Activated gamma-delta T cell treated with Interleukin-2 at 50 U/mL for 16 hours (primary cell): ENCODE measurements at regions not wholly inside any gene's neighbourhood (a gene's known extent, or its start where the extent isn't known, plus 50 kb on each side); places are given as distances from the start of the nearest gene placed in this dataset.

Experiments used
- DNase-seq: peaks from one replicate; pipeline ENCODE4 v3.0.0-alpha.2; 2020

GRCh38 chr12:24121911-24122310, 172.4 kb upstream of the SOX5 start:
- DNase-seq = no peak

- no peak for DNase-seq
These were observed 169.2 kb upstream of the SOX5 start for GRCh38 chr12:24118668-24119067.

DNA sequence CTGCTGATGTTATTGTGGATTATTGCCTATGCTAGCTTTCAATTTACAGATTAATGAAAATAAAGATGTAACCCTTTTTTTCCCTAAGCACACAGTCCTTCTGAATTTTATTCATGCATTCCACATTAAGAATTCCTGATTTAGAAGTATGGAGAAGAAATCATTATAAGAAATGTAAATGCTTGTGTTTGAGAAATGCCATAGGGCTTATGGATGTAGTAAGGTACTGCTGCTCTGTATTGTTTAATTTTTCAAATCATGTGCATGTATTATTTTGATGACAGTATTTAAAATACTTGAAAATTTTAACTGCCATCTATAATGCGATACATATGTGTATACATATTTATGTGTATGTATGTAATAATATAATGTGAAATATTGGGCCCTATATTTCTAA, 167.1 kb upstream of the SOX5 start:
- no peak for DNase-seq

- DNase-seq = no peak
These were observed 164.2 kb upstream of the SOX5 start for GRCh38 chr12:24113701-24114100.

DNA sequence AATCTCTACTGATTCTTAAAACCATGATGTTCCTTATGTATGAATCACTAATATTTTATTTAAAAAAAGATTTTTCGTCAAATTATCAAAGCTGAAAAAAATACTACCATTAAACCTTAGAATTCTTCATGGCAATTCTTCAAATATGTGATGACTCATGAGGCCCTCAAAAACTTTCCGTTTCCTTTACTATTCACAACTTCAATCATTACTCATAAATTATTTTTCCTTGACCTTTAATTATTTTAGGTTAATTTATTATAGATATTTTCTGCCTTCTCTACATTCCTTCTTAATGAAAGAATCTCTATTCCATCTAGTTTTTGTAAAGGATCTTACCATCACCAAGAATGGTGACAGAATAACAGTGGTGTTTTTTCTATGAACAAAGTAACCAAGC, 162.1 kb upstream of the SOX5 start:
- no peak for DNase-seq

- DNase-seq = no peak
These were observed 161.6 kb upstream of the SOX5 start for GRCh38 chr12:24111086-24111485.

DNA sequence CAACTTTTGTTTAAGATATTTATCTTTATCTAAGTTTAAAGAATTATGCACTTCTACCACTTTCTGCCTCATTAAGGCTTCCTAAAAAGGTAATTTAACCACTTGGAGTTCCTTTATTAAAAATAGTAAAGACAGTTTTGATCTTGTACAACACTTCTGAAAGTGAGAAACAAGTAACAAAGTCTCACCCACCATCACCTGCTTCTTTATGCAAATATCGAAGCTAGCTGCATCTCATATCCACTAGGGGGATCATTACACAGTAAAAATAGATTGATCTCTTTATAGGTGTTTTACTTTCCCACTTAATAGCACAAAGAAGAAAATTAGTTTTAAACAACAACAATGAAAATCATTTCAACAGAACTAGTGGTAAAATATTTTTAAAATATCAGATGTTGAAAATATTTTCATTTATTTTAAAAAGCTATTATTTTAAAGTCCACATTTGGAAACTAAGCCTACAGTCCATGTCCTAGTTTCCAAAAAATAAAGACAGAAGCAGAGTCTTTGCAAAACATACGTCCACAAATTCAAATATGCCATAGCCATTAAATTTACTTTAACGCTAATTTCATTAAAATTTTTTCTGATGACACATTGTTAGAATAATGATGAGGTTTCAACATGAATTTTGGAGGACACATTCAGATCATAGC, 160.0 kb upstream of the SOX5 start:
- no peak for DNase-seq

- no peak for DNase-seq
These were observed 153.2 kb upstream of the SOX5 start for GRCh38 chr12:24102676-24103075.

DNA sequence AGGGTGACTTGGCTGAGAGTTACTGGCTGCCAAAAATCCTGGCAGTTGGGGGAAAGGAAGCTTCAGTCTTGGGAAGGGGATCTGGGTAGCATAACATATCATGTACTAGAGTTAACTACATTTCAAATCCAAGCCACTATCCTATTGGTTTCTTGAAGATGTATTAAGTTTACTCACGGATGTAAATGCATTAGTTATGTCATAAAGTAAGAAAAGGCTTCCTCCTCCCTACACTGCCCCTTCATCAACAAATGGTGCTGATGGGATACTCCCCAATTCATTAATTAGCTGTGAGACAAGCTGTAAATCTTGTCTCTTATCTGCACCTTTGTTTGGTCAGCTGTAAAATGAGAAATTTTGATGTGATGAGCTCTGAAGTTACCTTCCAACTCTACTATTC, 150.1 kb upstream of the SOX5 start:
- no peak for DNase-seq

- DNase-seq = no peak
These were observed 145.8 kb upstream of the SOX5 start for GRCh38 chr12:24095245-24095644.

DNA sequence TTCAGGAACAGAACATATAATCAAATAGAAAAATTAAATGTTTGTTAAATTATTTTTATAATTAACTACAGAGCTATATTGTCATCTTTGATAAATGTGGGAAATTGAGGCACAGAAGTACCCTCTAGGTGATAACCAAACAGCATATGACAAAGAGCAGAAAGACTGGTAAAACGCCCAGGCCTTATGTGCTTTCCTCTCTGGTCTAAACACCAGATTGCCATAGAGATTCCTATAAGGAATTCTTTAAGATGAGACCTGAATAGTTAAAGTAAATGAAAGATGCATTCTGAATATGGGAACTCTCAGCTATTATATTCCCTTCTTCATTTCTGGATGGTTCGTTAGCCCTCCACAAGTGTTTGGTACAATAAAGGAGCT, 140.0 kb upstream of the SOX5 start:
- DNase-seq = no peak

DNA sequence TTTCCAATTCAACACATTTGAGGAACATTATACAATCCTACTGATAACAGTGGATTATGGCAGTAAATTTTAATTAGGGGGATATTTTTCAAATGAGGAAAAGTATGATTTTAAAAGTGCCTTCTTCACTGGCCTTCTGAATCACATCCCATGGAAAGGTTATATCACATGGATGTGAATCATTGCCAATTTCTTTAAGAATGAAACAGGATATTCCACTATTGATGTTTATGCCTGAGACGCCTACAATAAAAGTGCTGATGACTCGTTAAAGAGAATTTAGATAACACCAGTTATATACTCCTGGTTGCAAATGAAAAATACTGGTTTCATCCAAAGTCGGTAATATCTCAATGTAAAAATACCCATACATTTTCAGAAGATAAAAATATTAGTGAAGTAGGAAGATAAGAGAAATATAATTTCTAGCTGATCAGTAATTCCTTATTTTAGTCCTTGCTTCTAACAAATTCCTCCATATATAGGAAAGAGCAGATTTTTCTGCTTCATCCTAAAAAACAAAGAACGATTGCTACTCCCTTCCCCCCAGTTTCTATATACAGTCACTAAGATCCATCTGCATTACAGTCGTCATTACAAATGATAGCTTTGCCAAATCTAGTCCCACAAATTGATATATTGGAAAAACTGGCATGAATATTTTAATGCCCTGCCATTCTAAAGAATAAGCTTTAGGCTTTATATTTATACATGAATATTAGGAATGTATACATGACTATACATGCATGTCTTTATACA, 139.5 kb upstream of the SOX5 start:
- DNase-seq = no peak

- DNase-seq = no peak
These were observed 137.8 kb upstream of the SOX5 start for GRCh38 chr12:24087294-24087693.

DNA sequence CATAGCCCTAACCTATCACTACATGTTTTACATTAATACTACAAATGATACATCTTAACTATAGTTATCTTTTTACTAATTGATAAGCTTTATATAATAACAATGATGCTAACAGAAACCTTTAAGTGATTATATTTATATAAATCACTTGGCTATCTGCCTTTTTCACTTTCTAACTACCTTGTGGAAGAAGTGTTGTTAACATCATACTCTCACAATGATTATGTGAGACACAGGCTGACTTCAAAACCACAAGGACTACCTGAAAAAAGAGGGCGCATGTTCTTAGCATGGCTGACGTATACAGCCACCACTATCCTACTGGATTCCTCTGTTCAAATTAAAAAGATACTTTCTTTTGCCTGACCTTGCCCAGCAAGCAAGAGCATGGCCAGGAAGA, 135.3 kb upstream of the SOX5 start:
- no peak for DNase-seq

DNA sequence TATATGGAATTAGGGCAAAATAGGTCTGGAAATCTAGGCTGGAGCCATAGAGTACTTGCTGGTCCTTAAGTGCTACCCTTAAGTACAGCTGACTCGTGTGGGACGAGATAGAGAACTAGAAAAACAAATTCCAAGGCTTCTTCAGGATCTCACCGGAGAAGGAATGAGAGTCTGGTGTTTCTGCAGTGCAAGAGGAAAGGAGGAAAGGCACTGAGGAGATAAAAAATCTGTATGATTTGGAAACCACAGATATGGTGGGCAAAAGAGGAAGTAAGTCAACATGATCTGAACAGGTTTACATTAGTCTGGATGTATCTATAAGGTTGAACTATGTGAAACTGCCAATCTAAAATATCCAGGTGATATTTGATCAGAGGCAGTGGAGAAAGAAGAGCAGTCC, 134.4 kb upstream of the SOX5 start:
- no peak for DNase-seq

DNA sequence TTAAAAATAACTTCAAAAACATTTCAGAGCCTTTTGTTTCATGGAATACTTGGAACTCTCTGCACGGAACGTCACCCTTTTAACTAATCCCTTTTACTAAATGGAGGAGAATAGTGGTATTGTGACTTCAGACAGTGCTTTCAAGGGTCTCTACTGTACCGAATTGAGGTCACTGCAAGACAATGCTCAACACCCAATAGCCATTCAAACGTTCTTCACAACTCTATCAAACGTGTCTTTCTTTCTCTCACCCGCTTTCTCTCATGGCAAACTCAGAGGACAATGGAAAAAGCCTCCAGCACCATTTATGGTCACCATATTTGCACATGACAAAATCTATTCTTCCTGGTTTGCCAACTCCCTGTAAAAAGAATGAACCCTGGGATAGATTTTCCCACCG, 132.1 kb upstream of the SOX5 start:
- DNase-seq = no peak

- DNase-seq = no peak
These were observed 131.6 kb upstream of the SOX5 start for GRCh38 chr12:24081092-24081529.

GRCh38 chr12:24080465-24080864, 131.0 kb upstream of the SOX5 start:
- no peak for DNase-seq

DNA sequence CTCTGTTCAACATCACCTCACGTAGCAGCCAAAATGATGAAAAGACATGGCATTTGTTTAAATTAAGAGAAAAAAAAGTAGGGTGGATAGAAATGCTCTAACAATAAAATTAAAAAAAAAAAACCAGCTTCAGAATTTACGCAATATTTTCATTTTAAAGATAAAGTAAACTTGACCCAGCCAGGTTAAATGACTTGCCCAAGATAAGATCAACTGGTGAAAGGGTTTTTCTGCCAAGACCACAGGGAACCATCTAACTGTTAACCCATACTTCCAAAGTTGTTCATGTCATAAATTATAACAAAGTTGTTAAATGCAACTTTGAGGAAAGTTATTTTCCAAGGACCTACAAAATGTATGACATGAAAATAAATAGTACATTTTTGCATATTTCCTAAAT, 129.6 kb upstream of the SOX5 start:
- no peak for DNase-seq

DNA sequence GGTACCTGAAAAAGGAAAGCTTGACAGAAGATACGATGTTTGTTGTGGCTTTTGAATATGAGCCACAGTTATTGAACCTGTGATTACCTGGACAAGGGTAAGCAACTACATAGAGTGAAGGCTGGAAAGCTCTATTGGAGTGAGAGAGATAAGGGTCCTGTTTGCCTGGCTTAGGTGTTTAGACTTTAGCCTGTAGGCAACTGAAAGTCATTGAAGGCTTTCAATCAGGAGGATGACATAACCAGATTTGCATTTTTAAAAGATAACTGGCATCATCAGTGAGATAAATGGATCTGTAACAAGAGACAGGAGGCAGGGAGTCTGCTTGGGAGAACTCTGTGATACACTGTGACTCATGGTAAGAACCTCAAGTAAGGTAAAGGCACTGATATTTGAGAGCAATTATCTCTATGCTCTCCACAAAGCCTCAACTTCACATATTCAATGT, 128.9 kb upstream of the SOX5 start:
- no peak for DNase-seq

GRCh38 chr12:24077161-24077560, 127.7 kb upstream of the SOX5 start:
- DNase-seq = no peak

DNA sequence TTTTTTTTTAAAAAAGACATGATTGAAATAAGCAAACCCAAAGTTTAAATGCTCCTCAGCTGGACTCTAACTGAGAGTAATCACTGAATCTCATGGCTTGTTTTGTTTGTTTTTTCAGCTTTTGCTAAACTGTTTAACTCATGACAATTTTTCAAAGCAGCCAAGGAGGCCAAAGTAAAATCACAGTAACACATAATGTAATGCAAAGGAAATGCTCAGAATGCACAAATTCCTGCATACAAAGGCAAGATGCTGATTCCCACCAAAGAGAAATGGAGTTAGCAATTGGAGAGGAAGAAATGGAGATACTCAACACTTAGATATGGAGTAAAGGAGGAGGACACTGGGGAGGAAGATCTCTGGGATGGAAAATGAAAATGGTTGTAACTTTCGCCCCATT, 126.2 kb upstream of the SOX5 start:
- no peak for DNase-seq

- DNase-seq = no peak
These were observed 123.8 kb upstream of the SOX5 start for GRCh38 chr12:24073170-24073810.

GRCh38 chr12:24072302-24072701, 122.8 kb upstream of the SOX5 start:
- DNase-seq = no peak
